Mononuclear cell (primary cell): ENCODE measurements at regions not wholly inside any gene's neighbourhood (a gene's known extent, or its start where the extent isn't known, plus 50 kb on each side); places are given as distances from the start of the nearest gene placed in this dataset.
"Not testable (repeated sequence)": the region's sequence is repeated elsewhere in the genome, so short reads cannot be mapped to it uniquely, and the experiment has no call there.

Source experiments
- H3K27me3 ChIP-seq: 2 replicates; pipeline ENCODE4 v1.6.0; 2011; ENCODE audit warnings: low read length, control low read depth; ENCODE audit not compliant: insufficient read depth
- H3K4me1 ChIP-seq: 2 replicates; pipeline ENCODE4 v1.5.1; 2011; ENCODE audit warnings: mild to moderate bottlenecking, low read length, control low read depth; ENCODE audit not compliant: insufficient read depth
- H3K4me3 ChIP-seq: 2 replicates; pipeline ENCODE4 v1.5.1; 2011; ENCODE audit warnings: mild to moderate bottlenecking, low read length, moderate library complexity
- H3K9me3 ChIP-seq: 2 replicates; pipeline ENCODE4 v1.5.1; 2011; ENCODE audit warnings: low read depth, mild to moderate bottlenecking, control low read depth, low read length

DNA sequence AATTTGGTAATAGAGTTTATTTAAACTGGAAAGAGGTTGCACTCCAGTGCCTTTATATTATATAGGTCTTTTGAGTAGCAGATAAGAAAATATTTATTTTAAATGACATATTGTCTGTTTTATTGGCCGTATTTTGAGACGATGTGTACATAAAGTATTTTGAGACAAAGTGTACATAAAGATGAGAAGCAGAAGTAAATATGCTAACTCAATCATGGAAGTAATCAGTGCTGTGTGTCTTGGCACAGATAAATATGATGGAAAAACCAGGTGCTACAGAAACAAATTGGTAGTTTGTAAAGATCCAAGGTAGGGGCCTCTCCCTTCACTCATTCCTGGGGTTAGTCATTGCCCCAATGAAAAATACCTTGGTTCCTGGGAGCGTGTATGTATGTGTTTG lies 382.9 kb downstream of the DSEL start:
- Histone ChIP-seq H3K4me3 (no peak overlapping the region), H3K9me3 (no peaks in the 10 kb centered on the region), H3K27me3 (no peaks in the 10 kb centered on the region), H3K4me1 (no peaks in the 10 kb centered on the region)

GRCh38 chr18:67132919-67133318 lies 383.6 kb downstream of the DSEL start:
- Histone ChIP-seq H3K27me3 (no peaks in the 10 kb centered on the region), H3K9me3 (no peaks in the 10 kb centered on the region), H3K4me1 (no peaks in the 10 kb centered on the region), H3K4me3 (no peak overlapping the region)

DNA sequence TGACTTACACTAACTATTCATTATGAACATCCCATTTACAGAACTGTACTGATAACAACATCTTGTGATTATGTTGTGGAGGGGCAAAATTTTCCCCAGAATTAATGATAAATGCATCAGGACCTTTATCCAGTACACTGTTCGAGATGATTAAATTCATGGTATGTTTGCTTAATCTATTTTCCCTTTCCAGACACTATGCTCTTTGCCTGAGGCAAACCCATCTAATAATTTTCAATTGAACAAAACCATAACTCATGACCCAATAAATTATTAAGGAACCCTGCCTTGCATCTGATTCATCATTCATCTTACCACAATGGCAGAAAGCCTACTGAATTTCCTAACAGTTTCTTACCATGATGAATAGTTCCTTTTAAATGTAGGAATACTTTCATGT lies 385.0 kb downstream of the DSEL start:
- no peaks in the 10 kb centered on the region for H3K9me3 ChIP-seq
- no peaks in the 10 kb centered on the region for H3K27me3 ChIP-seq
- H3K4me1 ChIP-seq: no peaks in the 10 kb centered on the region
- no peak overlapping the region for H3K4me3 ChIP-seq

DNA sequence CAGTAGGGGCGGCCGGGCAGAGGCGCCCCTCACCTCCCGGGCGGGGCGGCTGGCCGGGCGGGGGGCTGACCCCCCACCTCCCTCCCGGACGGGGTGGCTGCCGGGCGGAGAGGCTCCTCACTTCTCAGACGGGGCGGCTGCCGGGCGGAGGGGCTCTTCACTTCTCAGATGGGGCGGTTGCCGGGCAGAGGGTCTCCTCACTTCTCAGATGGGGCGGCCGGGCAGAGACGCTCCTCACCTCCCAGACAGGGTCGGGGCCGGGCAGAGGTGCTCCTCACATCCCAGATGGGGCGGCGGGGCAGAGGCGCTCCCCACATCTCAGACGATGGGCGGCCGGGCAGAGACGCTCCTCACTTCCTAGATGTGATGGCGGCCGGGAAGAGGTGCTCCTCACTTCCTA lies 389.8 kb downstream of the DSEL start:
- not testable (repeated sequence) for H3K9me3 ChIP-seq, H3K4me3 ChIP-seq, H3K27me3 ChIP-seq, H3K4me1 ChIP-seq

- H3K4me3 ChIP-seq: no peak overlapping the region
- no peaks in the 10 kb centered on the region for H3K4me1 ChIP-seq
- H3K9me3 ChIP-seq: no peaks in the 10 kb centered on the region
- no peaks in the 10 kb centered on the region for H3K27me3 ChIP-seq
Measured at GRCh38 chr18:67123901-67124300, 392.6 kb downstream of the DSEL start.

- H3K27me3 ChIP-seq: no peaks in the 10 kb centered on the region
- no peaks in the 10 kb centered on the region for H3K9me3 ChIP-seq
- no peak overlapping the region for H3K4me3 ChIP-seq
- no peaks in the 10 kb centered on the region for H3K4me1 ChIP-seq
Measured at GRCh38 chr18:67117804-67118203, 398.7 kb downstream of the DSEL start.

GRCh38 chr18:67109535-67109934 lies 407.0 kb downstream of the DSEL start:
- no peaks in the 10 kb centered on the region for H3K4me1 ChIP-seq
- no peak overlapping the region for H3K4me3 ChIP-seq
- no peaks in the 10 kb centered on the region for H3K9me3 ChIP-seq
- H3K27me3 ChIP-seq: no peaks in the 10 kb centered on the region

GRCh38 chr18:67108894-67109293 lies 407.6 kb downstream of the DSEL start:
- Histone ChIP-seq H3K27me3 (no peaks in the 10 kb centered on the region), H3K4me1 (no peaks in the 10 kb centered on the region), H3K9me3 (no peaks in the 10 kb centered on the region), H3K4me3 (no peak overlapping the region)

DNA sequence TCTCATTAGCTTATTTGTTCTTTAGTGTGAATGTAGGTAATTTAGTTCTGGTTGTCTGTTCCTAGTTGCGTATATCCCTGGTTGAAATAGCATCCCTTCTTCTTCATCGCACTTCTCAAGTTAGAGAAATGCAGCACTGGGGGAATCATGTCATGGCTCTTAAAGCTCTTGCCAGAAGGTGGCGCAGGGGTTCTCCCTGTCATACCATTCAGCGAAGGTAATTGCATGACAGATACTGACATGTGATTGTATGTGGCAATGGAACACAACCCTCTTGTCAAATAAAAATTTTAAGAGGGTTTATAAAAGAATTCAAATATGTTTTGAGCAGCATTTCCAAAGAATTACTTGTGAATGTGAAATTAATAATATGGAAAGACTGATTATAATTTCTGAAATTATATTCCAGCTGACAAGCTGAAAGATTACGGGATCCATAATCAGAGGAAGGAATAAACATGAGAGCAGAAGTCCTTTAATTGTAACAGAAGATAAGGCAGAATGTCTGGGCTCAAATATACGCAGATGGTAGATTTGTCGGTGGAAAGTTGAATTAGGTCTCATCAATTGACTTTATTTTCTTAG lies 411.7 kb downstream of the DSEL start:
- no peaks in the 10 kb centered on the region for H3K4me1 ChIP-seq
- no peaks in the 10 kb centered on the region for H3K27me3 ChIP-seq
- no peaks in the 10 kb centered on the region for H3K9me3 ChIP-seq
- H3K4me3 ChIP-seq: no peak overlapping the region

GRCh38 chr18:67094123-67094522 lies 422.4 kb downstream of the DSEL start:
- no peaks in the 10 kb centered on the region for H3K9me3 ChIP-seq
- no peak overlapping the region for H3K4me3 ChIP-seq
- no peaks in the 10 kb centered on the region for H3K27me3 ChIP-seq
- H3K4me1 ChIP-seq: no peaks in the 10 kb centered on the region

DNA sequence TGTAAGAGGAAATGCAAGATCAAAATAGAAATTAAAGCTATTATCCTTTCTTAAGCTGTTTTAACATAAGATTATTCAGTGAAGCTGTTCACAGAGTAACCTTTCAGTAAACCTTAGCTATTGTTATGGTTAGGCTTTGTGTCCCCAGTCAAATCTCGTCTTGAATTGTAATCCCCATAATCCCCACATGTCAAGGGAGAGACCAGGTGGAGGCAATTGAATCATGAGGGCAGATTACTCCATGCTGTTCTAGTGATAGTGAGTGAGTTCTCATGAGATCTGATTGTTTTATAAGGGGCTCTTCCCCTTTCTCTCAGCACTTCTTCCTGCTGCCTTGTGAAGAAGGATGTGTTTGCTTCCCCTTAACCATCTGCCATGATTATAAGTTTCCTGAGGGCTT lies 424.4 kb downstream of the DSEL start:
- H3K9me3 ChIP-seq: no peaks in the 10 kb centered on the region
- H3K4me3 ChIP-seq: no peak overlapping the region
- H3K27me3 ChIP-seq: no peaks in the 10 kb centered on the region
- no peaks in the 10 kb centered on the region for H3K4me1 ChIP-seq

DNA sequence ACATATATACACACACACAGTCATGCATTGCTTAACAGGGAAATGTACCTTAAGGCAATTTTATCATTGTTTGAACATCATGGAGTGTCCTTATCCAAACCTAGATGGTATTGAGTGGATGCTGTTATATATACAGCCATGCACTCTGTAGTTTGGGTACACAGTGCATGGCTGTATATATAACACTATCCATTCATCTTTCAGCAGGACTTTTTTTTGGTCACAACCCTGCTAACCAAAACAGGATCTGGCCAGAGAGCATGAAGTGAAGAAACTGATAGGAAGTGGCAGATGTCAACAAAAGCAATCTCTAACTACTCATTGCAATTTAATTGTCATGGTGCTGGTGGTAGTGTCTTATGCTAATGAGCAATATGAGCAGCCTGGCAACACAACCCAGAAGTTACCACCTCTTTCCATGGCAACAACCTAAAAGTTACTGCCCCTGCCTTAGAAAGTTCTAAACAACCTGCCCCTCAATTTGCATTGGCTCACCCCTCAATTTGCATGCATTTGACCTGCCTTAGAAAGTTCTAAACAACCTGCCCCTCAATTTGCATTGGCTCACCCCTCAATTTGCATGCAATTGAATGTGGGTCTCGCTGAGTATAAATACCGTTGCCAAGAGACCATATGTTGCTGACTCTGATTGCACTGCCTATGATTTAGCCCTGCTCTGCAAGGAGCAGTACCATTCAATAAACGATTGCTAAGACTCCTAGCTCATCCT lies 434.9 kb downstream of the DSEL start:
- no peaks in the 10 kb centered on the region for H3K27me3 ChIP-seq
- H3K4me1 ChIP-seq: no peaks in the 10 kb centered on the region
- H3K9me3 ChIP-seq: no peaks in the 10 kb centered on the region
- H3K4me3 ChIP-seq: no peak overlapping the region

DNA sequence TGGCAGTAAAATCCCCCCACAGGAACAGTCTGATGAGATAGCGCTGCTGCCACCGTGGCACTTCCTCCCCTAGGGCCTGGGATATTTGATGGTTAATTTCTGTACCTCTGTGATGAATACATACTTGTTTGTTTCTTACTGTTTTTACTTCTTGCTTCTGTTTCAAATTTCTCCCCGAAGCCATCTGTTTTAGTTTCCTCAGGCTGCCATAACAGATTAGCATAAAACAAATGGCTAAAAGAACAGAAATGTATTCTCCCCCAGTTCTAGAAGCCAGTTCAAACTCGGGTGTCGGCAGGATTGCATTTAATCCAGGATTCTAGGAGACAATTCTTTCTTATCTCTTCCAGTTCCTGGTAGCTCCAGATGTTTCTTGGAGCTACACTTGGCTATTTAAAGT lies 435.9 kb downstream of the DSEL start:
- Histone ChIP-seq H3K4me3 (no peak overlapping the region), H3K9me3 (no peaks in the 10 kb centered on the region), H3K4me1 (no peaks in the 10 kb centered on the region), H3K27me3 (no peaks in the 10 kb centered on the region)

DNA sequence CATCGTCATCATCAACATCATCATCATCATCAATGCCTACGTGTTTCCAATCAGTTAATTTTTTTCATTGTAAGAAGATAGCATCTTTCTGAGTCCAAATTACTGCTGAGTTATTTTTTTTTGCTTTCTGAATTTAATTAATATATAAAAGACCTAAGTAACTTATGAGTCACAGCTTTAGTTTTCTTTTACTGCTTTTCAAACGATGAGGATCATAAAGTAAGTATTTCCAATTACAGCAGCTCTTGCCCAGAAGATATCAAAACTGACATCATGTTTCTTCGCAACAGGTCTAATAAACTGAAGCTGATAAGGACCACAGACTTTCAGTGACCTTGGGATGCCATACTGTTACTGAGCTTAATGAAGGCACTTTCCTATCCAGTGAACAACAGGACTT lies 442.2 kb downstream of the DSEL start:
- Histone ChIP-seq H3K27me3 (no peaks in the 10 kb centered on the region), H3K4me1 (no peaks in the 10 kb centered on the region), H3K9me3 (no peaks in the 10 kb centered on the region), H3K4me3 (no peak overlapping the region)

DNA sequence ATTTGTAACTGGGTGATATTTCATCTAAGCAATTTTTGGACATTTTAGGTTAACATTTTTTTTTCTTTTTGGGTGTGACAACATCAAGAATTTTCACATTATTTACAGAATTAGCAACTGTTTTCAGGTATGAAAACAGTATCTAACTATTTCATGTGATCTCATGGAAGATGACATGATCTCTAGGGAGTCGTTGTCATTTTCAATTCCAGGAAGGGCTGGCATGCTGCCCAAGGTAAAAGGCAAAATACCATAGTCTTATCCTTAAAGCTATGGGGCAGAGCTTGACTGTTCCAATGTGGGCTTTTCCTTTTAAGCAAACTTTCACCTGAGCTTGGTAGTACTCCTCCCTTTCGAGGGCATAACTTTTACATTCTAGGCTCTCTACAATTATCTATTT lies 443.7 kb downstream of the DSEL start:
- Histone ChIP-seq H3K9me3 (no peaks in the 10 kb centered on the region), H3K27me3 (no peaks in the 10 kb centered on the region), H3K4me1 (no peaks in the 10 kb centered on the region), H3K4me3 (no peak overlapping the region)

- H3K9me3 ChIP-seq: no peaks in the 10 kb centered on the region
- no peaks in the 10 kb centered on the region for H3K4me1 ChIP-seq
- H3K27me3 ChIP-seq: no peaks in the 10 kb centered on the region
- no peak overlapping the region for H3K4me3 ChIP-seq
Measured at GRCh38 chr18:67068608-67069007, 447.9 kb downstream of the DSEL start.
